ENCODE measurements at regions not wholly inside any gene's neighbourhood (a gene's known extent, or its start where the extent isn't known, plus 50 kb on each side); places are given as distances from the start of the nearest gene placed in this dataset.
"Not testable (repeated sequence)": the region's sequence is repeated elsewhere in the genome, so short reads cannot be mapped to it uniquely, and the experiment has no call there.

DNA sequence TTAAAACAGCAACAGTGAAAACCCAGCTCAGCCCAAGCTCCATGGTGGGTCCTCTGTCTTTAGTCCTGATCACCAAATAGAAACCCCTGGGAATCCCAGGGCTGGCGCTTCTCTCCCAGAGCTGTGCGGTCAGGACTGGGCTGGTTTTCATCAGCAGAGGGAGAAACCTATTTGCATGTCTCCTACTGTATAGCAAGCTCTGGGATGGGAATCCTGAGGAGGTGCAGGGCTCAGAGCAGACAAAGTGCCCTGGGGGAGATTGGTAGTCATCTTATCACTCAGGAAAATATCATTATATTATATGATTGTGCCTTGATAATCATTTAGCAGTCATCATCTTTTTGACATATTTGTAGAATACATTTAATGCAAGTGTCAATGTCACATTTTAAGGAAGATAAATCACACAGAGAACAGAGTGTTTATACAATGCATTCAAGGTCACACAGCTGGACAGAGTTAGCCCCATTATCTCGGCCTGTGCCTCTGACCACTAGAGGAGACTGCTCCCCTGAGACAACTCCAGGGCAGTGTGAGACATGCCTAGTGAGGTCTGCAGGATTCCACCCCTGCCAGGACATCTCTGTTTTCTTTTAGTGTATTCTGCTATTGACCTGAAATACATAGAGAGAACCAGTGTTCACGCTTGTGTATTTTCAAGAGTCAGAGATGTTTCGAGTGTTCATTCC lies 818.6 kb downstream of the TMEM121 start:
- DNase-seq: not testable (repeated sequence)

DNA sequence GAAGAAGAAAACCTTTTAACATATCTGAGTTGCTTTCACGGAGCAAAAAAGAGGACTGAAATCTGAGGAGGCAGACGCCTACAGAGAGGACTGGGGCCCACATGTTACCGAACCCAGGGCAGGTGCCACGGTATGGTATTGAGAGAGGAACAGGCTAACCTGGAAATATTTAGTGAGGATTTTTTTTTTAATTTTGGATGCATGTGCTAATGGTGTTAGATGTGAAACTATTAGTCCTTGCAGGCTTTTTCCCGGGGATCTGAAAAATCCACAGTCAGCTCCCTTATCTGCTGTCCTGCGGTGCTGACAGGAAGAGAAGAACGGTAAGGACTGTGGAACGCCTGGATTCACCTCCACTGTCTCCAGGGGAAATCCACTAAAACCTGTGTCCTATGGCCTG lies 819.7 kb downstream of the TMEM121 start:
- no peak for DNase-seq

DNA sequence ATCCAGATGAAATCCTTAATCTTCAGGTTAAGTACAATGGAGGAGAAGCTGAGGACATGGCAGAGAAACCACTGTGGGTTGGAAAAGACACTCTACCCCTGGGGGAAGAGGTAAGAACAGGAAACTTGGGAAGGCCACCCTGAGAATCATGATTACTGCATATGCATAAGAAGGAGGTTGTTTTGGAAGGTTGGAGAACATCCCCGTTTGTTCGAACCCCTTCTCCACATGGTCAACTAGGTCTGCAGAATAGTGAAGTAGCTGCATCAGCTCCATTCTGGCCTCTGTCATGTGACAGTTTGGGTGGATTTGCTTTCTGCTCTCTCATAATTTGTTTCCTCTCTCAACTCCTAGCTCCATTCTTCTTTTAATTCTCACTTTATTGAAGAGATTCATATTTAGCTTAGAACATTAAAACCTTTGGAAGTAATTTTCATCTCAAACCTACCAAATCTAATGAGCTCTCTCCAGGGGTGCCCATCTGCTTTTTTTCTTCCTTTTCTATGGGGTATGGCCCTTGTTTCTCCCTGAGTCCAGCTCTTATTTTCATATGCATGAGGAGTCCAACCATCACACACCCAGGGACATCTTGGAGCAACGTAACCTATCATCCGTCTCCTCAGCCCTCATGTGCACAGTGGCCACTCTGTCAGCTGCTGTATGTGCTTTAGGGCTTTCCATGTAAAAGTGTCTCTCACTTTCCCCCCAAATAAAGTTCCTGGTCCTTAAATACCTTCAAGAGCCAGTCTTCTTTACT lies 820.3 kb downstream of the TMEM121 start:
- DNase-seq: no peak

DNA sequence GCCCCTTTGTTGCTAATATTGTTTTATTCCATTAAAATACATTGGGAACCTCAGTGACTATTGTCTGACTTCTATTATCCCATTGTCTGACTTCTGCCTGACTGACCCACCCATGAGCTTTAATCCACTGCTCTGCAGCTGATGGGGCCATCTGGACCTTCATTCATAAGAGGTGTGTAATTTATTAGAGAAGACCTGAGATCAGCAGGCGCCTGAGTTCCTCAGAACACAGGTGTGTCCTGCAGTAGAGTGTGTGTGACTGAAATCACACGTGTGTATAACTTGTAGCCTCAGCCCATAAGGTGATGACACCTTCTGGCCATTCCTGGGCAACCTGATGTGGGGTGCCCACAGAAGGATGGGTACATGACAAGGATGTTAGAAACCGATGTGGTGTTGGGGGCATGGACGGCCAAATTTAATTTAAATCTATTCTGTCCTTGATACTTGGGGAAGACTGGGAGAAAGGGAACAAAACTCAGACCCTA lies 821.0 kb downstream of the TMEM121 start:
- DNase-seq: no peak

DNA sequence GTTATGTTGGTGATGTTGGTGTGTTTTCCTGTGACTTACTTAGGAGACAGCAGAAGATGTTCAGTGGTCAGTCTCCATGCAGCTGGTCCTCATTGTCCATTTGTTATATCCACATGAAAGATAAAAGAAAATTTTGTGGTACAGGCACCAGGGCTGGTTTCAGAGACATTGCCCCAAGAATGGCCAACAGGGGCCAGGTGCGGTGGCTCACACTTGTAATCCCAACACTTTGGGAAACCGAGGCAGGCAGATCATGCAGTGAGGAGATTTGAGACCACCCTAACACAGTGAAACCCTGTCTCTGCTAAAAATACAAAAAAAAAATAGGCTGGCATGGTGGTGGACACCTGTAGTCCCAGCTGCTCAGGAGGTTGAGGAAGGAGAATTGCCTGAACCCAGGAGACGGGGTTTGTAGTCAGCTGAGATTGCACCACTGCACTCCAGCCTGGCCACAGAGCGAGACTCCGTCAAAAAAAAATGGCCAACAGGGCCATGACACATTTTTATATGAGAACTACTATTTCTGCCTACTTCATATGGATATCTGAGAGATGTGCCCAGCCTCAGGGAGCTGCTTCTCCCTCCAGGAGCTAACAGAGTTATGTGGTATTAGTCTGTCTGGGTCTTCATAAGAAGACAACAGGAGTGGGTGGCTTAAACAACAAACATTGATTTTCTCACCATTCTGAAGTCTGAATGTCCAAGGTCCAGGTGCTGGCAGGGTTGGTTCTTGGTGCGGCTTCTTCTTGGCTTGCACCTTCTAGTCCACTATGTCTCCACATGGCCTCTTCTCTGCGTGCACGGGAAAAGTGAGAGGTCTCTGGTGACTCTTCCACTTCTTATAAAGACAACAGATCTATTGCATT lies 821.7 kb downstream of the TMEM121 start:
- DNase-seq: no peak

DNA sequence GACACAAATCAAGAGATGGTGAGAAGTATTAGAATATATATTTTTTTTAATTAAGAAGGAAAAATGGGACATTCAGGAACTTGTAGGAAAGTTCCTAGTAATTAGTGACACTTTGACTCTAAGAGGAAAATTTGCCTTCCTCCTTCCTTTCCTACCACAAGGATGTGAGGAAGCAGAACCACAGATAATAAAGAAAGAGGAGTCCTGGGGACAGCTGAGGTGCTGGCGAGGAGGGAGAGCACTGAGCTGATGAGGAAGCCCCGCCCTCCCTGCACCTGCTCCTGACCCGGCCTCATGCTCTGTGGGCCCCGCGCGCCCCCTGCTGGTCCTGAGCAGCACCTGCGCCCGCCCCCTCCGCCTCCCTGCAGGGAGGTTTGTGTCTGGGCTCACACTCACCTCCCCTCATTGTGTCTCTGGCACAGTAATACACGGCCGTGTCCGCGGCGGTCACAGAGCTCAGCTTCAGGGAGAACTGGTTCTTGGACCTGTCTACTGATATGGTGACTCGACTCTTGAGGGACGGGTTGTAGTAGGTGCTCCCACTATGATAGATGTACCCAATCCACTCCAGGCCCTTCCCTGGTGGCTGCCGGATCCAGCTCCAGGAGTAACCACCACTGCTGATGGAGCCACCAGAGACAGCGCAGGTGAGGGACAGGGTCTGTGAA lies 822.6 kb downstream of the TMEM121 start:
- not testable (repeated sequence) for DNase-seq

DNA sequence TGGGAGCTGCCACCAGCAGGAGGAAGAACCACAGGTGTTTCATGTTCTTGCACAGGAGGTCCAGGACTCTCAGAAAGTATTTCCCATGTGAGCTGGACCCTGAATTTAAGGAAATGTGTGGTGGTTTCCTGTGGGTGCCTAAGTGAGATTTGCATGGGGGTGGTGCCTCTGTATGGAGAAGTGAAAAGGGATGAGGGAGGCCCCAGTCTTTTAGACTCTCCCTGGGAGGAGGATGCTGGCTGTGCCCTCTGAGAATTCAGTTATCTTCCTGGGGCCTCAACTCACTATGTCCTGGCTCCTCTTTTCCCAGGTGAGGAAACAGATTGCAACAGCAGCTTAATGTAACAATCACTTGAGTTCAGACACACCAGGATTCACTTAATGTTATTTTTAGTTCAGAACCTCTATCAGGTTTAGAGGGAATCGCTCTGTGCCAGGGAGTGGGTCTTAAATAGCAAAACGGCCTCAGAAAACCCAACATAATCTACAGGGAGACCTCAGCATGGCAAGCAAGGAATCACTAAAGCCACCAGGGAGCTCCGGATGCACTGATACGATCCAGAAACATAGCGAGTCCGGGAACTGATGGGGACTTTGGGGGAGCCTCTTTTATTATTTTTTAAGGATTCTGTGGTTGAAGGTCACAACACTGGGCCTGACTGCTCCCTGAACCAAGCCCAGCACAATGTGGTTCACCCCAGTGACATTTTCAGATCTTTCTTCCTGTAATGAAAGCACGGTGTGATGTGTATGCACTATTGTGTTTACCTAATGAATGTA lies 823.5 kb downstream of the TMEM121 start:
- not testable (repeated sequence) for DNase-seq

DNA sequence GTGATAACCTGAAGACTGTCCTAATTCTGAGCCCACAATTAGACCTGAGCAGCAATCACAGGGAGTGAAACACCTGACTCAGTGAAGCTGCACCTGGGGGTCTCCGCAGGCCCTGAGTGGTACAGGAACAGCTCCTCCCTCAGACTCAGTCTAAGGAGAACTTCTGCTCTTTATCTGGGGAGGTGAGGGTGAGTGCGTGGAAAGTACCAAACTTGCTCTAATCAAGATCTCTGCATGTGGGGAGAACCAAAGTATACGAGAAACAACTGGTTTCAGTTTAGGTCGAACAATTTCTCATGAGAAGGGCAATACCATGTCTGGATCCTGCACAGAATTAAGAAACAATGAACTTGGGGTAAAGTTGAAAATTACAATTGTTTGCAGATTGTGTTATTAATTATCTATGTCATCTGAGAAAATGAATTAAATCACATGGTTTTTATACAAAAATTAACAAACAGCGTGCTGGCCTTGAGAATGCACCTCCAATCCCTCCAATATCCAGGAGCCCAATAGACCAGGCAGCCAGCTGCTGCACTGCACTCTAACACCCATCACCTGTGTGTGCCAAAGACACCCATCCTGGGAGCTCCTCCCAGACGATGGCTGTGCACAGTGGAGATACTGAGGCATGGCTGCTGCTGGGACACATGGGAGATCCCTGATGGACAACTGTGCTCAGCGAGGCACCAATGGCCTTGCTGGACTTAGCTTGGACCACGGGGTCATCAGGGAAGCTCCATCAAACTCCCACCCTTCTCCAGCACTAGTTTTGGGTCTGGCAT lies 828.8 kb downstream of the TMEM121 start:
- DNase-seq: not testable (repeated sequence)

DNA sequence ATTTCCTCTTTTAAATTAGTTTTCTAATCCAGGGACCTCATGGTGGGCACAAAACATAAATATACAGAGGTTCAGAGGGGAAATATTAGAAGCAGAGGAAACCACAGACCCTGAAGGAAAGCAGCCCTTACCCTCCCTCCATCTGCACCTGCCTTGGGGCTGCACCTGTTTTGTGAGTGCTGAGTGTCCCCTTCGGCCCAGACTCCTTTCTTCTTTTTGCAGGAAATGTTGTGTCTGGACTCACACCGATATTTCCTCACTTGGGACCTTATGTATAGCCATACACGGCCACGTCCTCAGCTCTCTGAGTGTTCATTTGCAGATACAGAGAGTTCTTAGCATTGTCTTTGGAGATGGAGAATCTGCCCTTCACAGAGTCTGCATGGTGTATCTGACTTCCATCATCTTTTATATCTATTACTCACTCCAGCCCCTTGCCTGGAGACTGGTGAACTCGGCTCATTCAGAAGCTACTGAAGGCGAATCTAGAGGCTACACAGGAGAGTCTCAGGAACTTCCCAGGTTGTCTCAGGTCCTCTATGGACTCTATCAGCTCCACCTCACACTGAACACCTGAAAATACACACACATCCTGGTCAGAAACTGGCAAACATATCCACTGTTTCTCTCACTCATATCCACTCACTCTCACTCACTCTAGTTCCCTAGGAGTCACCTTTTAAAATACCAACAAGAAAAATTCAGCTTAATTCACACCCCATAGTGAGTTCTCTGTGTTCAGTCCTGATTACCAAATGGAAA lies 829.7 kb downstream of the TMEM121 start:
- DNase-seq: not testable (repeated sequence)

DNA sequence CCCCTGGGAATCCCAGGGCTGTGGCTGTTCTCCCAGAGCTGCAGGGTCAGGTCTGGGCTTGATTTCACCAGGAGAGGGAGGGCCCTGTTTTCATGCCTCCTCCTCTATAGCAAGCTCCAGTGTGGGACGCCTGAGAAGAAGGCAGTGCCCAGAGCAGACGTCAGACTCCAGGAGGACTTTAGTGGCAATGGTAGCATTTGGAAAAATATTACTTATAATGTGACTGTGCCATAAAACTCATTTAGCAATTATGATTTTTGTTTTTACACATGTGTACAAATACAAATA lies 830.2 kb downstream of the TMEM121 start:
- not testable (repeated sequence) for DNase-seq

DNA sequence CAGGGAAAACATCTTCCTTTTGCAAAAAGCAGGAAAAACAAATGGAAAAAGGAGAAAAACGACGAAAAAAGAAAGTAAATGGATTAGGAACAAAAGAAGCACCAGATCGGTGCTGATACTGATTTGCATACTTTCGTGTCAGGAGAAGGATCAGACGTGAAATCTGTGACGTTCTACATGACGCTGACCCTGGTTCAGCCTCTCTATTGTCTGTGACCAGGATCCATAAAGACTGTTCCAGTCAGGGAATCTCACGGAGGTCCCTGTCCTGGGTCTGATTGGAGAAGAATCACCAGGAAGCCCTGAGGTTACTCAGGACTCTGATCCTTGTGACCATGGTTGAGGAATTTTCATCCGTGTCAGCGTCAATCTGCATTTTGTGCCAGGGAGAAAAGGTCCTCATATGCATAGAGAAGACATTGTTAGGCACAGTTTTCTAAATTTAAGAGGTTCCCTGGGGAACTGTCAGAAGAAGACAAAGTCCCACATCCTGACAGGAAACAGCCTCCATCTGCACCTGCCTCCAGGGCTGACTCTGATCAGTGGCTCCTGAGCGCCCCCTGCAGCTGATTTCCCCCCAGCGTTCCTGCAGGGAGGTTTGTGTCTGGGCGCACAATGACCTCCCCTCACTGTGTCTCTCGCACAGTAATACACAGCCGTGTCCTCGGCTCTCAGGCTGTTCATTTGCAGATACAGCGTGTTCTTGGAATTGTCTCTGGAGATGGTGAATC lies 832.9 kb downstream of the TMEM121 start:
- DNase-seq: not testable (repeated sequence)

DNA sequence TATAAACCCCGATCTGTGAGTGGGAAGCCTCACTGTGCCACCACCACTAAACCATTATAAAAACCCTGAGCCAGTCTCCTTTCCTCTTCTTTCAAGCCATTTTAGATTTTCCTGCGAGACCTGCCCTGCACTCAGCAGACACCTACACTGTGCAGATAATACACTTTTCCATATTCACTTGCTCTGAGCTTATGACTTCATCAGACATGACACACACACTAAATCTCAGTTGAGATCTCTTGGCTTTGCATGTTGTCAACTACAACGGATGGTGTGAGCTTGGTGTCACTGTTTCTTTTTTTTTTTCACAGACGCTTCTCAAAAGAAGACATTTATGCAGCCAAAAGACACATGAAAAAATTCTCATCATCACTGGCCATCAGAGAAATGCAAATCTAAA lies 839.0 kb downstream of the TMEM121 start:
- DNase-seq: not testable (repeated sequence)

DNA sequence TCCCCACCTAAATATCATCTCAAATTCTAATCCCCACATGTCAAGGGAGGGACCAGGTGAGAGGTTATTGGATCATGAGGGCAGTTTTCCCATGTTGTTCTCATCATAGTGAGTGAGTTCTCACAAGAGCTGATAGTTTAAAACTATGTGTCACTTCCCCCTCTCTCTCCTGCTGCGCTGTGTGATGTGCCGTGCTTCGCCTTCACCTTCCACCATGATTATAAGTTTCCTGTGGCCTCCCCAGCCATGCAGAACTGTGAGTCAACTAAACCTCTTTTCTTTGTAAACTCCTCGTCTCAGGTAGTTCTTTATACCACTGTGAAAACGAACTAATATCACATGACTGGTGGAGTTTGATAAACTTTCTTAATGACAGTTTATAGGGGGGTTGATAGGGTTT lies 839.5 kb downstream of the TMEM121 start:
- not testable (repeated sequence) for DNase-seq

DNA sequence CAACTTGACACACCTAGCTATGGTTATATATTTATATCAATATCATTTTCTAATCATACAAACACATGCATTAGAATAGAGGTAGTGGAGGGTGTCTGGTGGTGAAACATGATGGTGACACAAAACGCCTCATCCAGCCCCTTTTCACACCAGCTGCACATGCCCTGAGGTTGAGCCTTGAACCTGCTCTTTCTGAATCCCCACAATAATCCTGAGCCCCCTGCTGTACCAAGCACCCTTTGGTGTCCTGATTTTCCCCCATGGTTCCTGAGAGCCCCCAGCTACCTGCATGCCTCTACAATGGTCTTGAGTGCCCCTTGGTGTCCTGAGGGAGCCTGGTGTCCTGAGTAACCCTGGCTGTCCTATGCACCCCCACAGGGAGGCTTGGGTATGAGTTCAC lies 840.6 kb downstream of the TMEM121 start:
- DNase-seq: not testable (repeated sequence)

DNA sequence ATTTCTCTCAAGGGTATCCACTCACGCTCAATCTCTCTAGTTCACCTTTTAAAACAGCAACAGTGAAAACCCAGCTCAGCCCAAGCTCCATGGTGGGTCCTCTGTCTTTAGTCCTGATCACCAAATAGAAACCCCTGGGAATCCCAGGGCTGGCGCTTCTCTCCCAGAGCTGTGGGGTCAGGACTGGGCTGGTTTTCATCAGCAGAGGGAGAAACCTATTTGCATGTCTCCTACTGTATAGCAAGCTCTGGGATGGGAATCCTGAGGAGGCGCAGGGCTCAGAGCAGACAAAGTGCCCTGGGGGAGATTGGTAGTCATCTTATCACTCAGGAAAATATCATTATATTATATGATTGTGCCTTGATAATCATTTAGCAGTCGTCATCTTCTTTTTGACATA lies 843.1 kb downstream of the TMEM121 start:
- not testable (repeated sequence) for DNase-seq

DNA sequence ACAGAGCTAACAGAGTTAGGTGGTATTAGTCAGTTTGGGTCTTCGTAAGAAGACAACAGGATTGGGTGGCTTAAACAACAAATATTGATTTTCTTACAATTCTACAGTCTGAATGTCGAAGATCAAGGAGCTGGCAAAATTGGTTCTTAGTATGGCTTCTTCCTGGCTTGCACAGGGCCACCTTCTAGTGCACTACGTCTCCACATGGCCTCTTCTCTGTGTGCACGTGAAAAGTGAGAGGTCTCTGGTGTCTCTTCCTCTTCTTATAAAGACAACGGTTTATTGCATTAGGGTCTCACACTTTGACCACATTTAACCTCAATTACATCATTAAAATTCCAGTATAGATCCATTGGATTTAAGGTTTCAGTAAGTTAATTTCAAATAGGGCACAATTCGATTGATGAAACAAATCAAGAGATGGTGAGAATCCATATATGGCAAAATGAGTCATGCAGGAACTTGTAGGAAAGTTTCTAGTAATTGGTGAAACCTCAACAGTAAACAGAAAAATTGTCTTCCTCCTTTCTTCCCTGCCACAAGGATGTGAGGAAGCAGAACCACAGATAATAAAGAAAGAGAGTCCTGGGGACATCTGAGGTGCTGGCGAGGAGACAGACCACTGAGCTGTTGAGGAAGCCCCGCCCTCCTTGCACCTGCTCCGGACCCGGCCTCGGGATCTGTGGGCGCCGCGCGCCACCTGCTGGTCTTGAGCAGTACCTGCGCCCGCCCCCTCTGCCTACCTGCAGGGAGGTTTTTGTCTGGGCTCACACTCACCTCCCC lies 846.7 kb downstream of the TMEM121 start:
- DNase-seq: no peak

DNA sequence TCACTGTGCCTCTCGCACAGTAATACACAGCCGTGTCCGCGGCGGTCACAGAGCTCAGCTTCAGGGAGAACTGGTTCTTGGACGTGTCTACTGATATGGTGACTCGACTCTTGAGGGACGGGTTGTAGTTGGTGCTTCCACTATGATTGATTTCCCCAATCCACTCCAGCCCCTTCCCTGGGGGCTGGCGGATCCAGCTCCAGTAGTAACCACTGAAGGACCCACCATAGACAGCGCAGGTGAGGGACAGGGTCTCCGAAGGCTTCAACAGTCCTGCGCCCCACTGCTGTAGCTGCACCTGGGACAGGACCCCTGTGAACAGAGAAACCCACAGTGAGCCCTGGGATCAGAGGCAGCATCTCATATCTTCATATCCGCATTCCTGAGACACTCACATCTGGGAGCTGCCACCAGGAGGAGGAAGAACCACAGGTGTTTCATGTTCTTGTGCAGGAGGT lies 847.3 kb downstream of the TMEM121 start:
- DNase-seq: not testable (repeated sequence)

DNA sequence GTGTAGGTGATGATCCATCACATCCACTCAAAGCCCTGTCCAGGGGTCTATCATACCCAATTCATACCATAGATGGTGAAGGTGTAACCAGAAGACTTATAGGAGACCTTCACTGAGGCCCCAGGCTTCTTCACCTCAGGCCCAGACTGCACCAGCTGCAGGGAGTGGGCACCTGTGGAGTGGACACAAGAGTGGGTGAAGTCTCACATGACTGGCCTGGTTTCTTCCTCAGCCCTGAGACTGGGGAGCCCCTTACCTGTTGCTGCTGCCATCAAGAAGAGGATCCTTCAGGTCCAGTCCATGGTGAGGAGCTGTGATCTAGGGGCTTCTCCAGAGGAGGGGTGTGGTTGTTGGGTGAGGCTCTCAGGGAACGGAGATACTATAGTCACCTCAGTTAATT lies 851.0 kb downstream of the TMEM121 start:
- no peak for DNase-seq

DNA sequence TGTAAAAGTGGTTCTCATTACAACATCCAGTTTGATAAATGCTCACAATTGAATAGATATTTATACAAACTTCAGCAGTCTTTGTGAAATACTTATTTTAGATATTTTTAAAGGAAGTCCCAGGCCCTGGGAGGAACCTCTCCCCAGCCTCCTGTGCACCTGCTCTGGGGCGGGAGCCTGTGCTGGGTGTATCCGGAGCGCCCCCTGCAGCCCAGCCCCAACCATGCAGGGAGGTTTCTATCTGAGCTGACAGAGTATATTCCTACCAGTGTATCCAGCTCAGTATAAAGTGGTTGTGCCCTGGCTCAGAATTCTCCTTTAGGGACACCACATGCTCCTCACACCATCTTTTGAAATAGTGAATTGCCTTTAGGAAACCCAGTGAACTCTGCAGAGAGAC lies 851.8 kb downstream of the TMEM121 start:
- DNase-seq: no peak

All from hippocampal formation (tissue), 2 donors.